Heart left ventricle (tissue), 13 donors: ENCODE measurements at regions not wholly inside any gene's neighbourhood (a gene's known extent, or its start where the extent isn't known, plus 50 kb on each side); places are given as distances from the start of the nearest gene placed in this dataset.

Experiments
- POLR2A ChIP-seq, 2 donors: fragments of 450-650 bp; IDR thresholded peaks; one replicate each; pipeline ENCODE4 v1.6.1; 2017; ENCODE audit warnings: antibody characterized with exemption in 2 of 2, mild to moderate bottlenecking in 2 of 2, moderate library complexity in 2 of 2
- TF ChIP-seq, protein P1 (sequence below), 12 donors: fragments of 200-600 bp; sonication (generic) in 4 of 12; IDR thresholded peaks; one replicate each; pipeline versions ENCODE4 v1.5.0 to v1.8.0; 2018 to 2022; ENCODE audit warnings: antibody characterized with exemption in 12 of 12, mild to moderate bottlenecking in 5 of 12
- donor health status: ischemic (EF 13 %, LVEDD 7.1; RV severe dilation, severe dysfunction).
- donor health status: DM: no; HTN: yes; CAD: no.
- donor health status: DM: no; HTN: no; CAD: no.
- donor health status: ischemic (EF 25% LVEDD 6.9; RV normal size, moderate dysfunction).
- donor health status: ischemic (EF 25% LVEDD 5.7; RV mildly dilated, moderate dysfunction).
- donor health status: ischemic (EF 35%, LVEDD 5.7; RV mildly dilated, moderate dysfunction).
- donor health status: nonischemic (EF 11% LVEDD 7.7; RV severe dilation, severe dysfunction).
- donor health status: DM: yes; HTN: yes; CAD: no.
- donor health status: PGD.
- donor health status: ischemic (EF 29% LVEDD 5.4; RV normal size, mild dysfunction).
- donor health status: nonischemic (EF 23%, LVEDD 6.1; RV moderate dilation, normal function).

DNA sequence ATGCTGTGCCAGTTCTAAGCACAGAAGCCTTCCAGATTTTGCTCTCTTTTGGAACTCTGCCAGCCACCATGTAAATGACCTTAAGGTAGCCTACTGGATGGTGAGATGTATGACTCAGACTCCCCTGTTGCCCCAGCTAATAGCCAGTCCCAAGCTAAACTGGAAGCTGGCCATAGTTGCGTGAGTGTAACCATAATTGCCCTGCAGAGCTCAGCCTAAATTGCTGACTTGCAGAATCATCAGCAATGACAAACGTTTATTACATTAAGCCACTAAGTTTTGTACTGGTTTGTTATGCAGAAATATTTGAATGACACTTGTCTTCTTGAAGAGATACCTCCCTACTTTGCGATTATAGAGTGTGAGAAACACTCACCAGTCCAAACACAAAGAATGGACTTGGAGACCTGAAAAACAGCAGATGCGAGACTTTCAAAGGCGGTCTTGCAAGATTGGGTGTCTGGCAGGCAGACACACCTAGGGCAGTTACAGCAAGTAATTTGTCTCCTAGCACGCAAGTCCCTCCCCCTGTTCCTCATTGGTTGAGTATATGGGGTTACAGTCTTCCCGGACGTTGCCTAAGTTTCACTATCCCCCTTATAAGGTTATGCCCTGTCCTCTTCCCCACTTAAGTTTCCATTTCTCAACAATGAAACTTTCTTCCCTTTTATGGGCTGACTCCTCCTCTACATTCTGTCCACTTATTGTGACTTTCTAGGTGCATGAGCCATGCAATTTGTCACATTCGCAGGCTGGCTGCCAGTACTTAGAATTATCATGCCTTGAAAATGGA is 83.6 kb upstream of the XCR1 start:
- TF ChIP-seq, protein P1, sequence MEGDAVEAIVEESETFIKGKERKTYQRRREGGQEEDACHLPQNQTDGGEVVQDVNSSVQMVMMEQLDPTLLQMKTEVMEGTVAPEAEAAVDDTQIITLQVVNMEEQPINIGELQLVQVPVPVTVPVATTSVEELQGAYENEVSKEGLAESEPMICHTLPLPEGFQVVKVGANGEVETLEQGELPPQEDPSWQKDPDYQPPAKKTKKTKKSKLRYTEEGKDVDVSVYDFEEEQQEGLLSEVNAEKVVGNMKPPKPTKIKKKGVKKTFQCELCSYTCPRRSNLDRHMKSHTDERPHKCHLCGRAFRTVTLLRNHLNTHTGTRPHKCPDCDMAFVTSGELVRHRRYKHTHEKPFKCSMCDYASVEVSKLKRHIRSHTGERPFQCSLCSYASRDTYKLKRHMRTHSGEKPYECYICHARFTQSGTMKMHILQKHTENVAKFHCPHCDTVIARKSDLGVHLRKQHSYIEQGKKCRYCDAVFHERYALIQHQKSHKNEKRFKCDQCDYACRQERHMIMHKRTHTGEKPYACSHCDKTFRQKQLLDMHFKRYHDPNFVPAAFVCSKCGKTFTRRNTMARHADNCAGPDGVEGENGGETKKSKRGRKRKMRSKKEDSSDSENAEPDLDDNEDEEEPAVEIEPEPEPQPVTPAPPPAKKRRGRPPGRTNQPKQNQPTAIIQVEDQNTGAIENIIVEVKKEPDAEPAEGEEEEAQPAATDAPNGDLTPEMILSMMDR (IDR thresholded peaks at IDR 0.05) = no peak
- no peak for TF ChIP-seq POLR2A (IDR thresholded peaks at IDR 0.05)
